C4-2B (cell line): ENCODE measurements at regions not wholly inside any gene's neighbourhood (a gene's known extent, or its start where the extent isn't known, plus 50 kb on each side); places are given as distances from the start of the nearest gene placed in this dataset.

Experiments used
- H3K27ac ChIP-seq: fragments of 450-650 bp; 2 replicates; pipeline ENCODE4 v1.5.1; 2017
- CTCF ChIP-seq: fragments of 450-650 bp; conservative IDR thresholded peaks from 2 replicates; pipeline ENCODE4 v1.5.1; 2017; ENCODE audit warnings: mild to moderate bottlenecking
- ZFX ChIP-seq: fragments of 450-650 bp; IDR thresholded peaks from 2 replicates; pipeline ENCODE4 v1.6.1; 2017

- TF ChIP-seq CTCF: no peak
- no peak for TF ChIP-seq ZFX
Observed at GRCh38 chr22:49101225-49101624, 726.4 kb downstream of the BRD1 start.

GRCh38 chr22:49100773-49101172 lies 726.9 kb downstream of the BRD1 start:
- H3K27ac ChIP-seq: no peak overlapping the region
- TF ChIP-seq ZFX (no peak), CTCF (no peak)

More at GRCh38 chr22:49101225-49101624, 726.4 kb downstream of the BRD1 start:
- H3K27ac ChIP-seq: no peak overlapping the region

GRCh38 chr22:49100316-49100715 lies 727.4 kb downstream of the BRD1 start:
- TF ChIP-seq CTCF: no peak

GRCh38 chr22:49099496-49100124 lies 728.1 kb downstream of the BRD1 start:
- TF ChIP-seq ZFX: no peak
- no peak for TF ChIP-seq CTCF
- H3K27ac ChIP-seq: no peak overlapping the region

More at GRCh38 chr22:49100316-49100715, 727.4 kb downstream of the BRD1 start:
- no peak overlapping the region for H3K27ac ChIP-seq

GRCh38 chr22:49099089-49099488 lies 728.6 kb downstream of the BRD1 start:
- TF ChIP-seq ZFX (no peak), CTCF (no peak)

GRCh38 chr22:49097966-49098365 lies 729.7 kb downstream of the BRD1 start:
- TF ChIP-seq ZFX (no peak), CTCF (no peak)
- no peak overlapping the region for H3K27ac ChIP-seq

More at GRCh38 chr22:49099089-49099488, 728.6 kb downstream of the BRD1 start:
- H3K27ac ChIP-seq: no peak overlapping the region

GRCh38 chr22:49097171-49097925 lies 730.3 kb downstream of the BRD1 start:
- no peak for TF ChIP-seq CTCF
- TF ChIP-seq ZFX: no peak
- no peak overlapping the region for H3K27ac ChIP-seq
